GM23338 (cell line): ENCODE measurements at regions not wholly inside any gene's neighbourhood (a gene's known extent, or its start where the extent isn't known, plus 50 kb on each side); places are given as distances from the start of the nearest gene placed in this dataset.

Source experiments
- CREB1 ChIP-seq: fragments of 250-450 bp; sonication (Bioruptor Pico); IDR thresholded peaks from 2 replicates; pipeline ENCODE4 v1.5.0; 2020; ENCODE audit warnings: low read depth, mild to moderate bottlenecking, moderate library complexity
- EZH2 ChIP-seq: fragments of 200-600 bp; sonication (generic); IDR thresholded peaks from one replicate; pipeline ENCODE4 v1.8.0; 2017; ENCODE audit warnings: antibody characterized with exemption, mild to moderate bottlenecking, low read depth; ENCODE audit not compliant: unreplicated experiment
- EZH2phosphoT487 ChIP-seq: fragments of 200-600 bp; sonication (generic); IDR thresholded peaks from one replicate; pipeline ENCODE4 v1.8.1; 2018; ENCODE audit warnings: antibody characterized with exemption; ENCODE audit not compliant: unreplicated experiment
- JUNB ChIP-seq: IDR thresholded peaks from one replicate; pipeline ENCODE4 v1.6.1; 2016; ENCODE audit warnings: antibody characterized with exemption; ENCODE audit not compliant: unreplicated experiment
- NANOG ChIP-seq: IDR thresholded peaks from 2 replicates; pipeline ENCODE4 v1.6.1; 2016; ENCODE audit warnings: antibody characterized with exemption, borderline replicate concordance
- POLR2AphosphoS5 ChIP-seq: IDR thresholded peaks from 2 replicates; pipeline ENCODE4 v1.6.1; 2016; ENCODE audit warnings: antibody characterized with exemption, low read depth
- STAT1 ChIP-seq: IDR thresholded peaks from one replicate; pipeline ENCODE4 v1.6.1; 2016; ENCODE audit warnings: antibody characterized with exemption; ENCODE audit not compliant: unreplicated experiment
- ZNF331 ChIP-seq: fragments of 250-450 bp; sonication (Bioruptor Pico); IDR thresholded peaks from 2 replicates; pipeline ENCODE4 v1.5.0; 2020; ENCODE audit warnings: low read depth, mild to moderate bottlenecking, moderate library complexity
- TF ChIP-seq, protein P1 (sequence below), 2 experiments: fragments of 200-600 bp in 1 of 2; sonication (generic) in 1 of 2; conservative IDR thresholded peaks; 2 replicates each; pipeline versions ENCODE4 v1.5.1 to v1.6.1; 2016 to 2017; ENCODE audit warnings: antibody characterized with exemption in 2 of 2, low read depth in 2 of 2, mild to moderate bottlenecking in 2 of 2, moderate library complexity in 1 of 2
- TF ChIP-seq, protein P2 (sequence below): IDR thresholded peaks from one replicate; pipeline ENCODE4 v1.6.1; 2018; ENCODE audit warnings: antibody characterized with exemption; ENCODE audit not compliant: unreplicated experiment

DNA sequence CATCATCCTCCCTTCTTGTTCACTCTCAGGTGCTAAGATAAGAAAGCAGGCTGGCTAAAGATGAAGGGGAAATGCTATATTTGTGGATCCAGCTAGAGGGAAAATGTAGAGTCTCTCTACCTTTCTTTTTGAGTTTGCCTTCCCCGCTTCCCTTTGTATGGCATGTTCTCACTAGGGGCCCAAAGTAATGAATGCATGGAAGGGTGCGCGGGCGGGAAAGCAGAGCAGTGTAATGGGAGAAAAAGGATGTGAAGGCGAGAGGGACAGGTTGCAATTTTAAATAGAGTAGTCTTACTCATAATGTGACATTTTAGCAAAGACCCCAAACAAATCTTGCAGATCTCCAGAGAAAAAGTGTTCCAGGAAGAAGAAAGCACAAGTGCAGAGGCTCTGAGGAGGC lies 105.1 kb upstream of the ATP1B1 start:
- no peak for TF ChIP-seq EZH2
- no peak for TF ChIP-seq NANOG
- TF ChIP-seq ZNF331 (CRISPR knock-in tag), result no peak
- TF ChIP-seq, protein P1, sequence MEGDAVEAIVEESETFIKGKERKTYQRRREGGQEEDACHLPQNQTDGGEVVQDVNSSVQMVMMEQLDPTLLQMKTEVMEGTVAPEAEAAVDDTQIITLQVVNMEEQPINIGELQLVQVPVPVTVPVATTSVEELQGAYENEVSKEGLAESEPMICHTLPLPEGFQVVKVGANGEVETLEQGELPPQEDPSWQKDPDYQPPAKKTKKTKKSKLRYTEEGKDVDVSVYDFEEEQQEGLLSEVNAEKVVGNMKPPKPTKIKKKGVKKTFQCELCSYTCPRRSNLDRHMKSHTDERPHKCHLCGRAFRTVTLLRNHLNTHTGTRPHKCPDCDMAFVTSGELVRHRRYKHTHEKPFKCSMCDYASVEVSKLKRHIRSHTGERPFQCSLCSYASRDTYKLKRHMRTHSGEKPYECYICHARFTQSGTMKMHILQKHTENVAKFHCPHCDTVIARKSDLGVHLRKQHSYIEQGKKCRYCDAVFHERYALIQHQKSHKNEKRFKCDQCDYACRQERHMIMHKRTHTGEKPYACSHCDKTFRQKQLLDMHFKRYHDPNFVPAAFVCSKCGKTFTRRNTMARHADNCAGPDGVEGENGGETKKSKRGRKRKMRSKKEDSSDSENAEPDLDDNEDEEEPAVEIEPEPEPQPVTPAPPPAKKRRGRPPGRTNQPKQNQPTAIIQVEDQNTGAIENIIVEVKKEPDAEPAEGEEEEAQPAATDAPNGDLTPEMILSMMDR (conservative IDR thresholded peaks at IDR 0.05; ENCODE audit: low read depth in 2 of 2), result no peak
- TF ChIP-seq, protein P2, sequence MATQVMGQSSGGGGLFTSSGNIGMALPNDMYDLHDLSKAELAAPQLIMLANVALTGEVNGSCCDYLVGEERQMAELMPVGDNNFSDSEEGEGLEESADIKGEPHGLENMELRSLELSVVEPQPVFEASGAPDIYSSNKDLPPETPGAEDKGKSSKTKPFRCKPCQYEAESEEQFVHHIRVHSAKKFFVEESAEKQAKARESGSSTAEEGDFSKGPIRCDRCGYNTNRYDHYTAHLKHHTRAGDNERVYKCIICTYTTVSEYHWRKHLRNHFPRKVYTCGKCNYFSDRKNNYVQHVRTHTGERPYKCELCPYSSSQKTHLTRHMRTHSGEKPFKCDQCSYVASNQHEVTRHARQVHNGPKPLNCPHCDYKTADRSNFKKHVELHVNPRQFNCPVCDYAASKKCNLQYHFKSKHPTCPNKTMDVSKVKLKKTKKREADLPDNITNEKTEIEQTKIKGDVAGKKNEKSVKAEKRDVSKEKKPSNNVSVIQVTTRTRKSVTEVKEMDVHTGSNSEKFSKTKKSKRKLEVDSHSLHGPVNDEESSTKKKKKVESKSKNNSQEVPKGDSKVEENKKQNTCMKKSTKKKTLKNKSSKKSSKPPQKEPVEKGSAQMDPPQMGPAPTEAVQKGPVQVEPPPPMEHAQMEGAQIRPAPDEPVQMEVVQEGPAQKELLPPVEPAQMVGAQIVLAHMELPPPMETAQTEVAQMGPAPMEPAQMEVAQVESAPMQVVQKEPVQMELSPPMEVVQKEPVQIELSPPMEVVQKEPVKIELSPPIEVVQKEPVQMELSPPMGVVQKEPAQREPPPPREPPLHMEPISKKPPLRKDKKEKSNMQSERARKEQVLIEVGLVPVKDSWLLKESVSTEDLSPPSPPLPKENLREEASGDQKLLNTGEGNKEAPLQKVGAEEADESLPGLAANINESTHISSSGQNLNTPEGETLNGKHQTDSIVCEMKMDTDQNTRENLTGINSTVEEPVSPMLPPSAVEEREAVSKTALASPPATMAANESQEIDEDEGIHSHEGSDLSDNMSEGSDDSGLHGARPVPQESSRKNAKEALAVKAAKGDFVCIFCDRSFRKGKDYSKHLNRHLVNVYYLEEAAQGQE, result no peak
- no peak for TF ChIP-seq EZH2phosphoT487
- TF ChIP-seq POLR2AphosphoS5, result no peak
- no peak for TF ChIP-seq CREB1 (CRISPR knock-in tag)
- no peak for TF ChIP-seq STAT1
- no peak for TF ChIP-seq JUNB
